ENCODE measurements at regions not wholly inside any gene's neighbourhood (a gene's known extent, or its start where the extent isn't known, plus 50 kb on each side); places are given as distances from the start of the nearest gene placed in this dataset.

DNA sequence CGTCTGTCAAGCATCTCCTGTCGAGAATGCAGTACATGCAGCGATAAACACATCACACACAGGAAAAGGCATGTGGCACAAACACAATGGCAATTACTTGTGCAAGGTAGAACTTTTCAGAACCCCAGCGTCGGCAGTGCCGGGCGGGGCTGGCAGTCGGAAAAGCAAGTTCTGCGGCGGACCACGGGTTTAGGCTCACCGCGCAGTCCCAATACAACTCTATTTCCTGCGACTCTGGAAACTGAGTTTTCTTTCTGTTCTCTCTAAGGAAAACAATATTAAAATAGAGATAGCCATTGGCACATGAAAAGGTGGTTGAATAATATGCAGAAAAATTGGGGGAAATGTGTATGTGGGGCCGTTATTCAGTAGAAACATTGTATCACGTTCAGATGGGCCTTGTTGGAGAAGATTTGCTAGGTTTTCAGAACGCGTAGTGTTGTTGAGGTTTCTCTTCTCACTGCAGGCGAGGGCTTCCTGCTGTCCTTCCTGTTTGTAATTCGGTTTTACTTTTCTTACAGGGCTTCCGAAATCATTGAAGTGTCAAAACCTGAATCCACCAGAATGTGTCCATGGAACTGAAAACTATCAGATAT, 369.5 kb downstream of the THBS2 start:
- Mint-ChIP-seq H3K4me3 (no peak overlapping the region), H3K27me3 (ENCODE audit: low read depth) (peaks cover 11% of the 10 kb centered on the region), H3K4me1 (peaks cover 7% of the 10 kb centered on the region), H3K36me3 (no peaks in the 10 kb centered on the region), H3K27ac (no peak overlapping the region), H3K9me3 (no peaks in the 10 kb centered on the region)
- TF ChIP-seq, protein P1, sequence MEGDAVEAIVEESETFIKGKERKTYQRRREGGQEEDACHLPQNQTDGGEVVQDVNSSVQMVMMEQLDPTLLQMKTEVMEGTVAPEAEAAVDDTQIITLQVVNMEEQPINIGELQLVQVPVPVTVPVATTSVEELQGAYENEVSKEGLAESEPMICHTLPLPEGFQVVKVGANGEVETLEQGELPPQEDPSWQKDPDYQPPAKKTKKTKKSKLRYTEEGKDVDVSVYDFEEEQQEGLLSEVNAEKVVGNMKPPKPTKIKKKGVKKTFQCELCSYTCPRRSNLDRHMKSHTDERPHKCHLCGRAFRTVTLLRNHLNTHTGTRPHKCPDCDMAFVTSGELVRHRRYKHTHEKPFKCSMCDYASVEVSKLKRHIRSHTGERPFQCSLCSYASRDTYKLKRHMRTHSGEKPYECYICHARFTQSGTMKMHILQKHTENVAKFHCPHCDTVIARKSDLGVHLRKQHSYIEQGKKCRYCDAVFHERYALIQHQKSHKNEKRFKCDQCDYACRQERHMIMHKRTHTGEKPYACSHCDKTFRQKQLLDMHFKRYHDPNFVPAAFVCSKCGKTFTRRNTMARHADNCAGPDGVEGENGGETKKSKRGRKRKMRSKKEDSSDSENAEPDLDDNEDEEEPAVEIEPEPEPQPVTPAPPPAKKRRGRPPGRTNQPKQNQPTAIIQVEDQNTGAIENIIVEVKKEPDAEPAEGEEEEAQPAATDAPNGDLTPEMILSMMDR (IDR thresholded peaks at IDR 0.05; ENCODE audit: unreplicated experiment): no peak
- no peak for DNase-seq (ENCODE audit: low spot score in 2 of 2, unreplicated experiment in 2 of 2)

DNA sequence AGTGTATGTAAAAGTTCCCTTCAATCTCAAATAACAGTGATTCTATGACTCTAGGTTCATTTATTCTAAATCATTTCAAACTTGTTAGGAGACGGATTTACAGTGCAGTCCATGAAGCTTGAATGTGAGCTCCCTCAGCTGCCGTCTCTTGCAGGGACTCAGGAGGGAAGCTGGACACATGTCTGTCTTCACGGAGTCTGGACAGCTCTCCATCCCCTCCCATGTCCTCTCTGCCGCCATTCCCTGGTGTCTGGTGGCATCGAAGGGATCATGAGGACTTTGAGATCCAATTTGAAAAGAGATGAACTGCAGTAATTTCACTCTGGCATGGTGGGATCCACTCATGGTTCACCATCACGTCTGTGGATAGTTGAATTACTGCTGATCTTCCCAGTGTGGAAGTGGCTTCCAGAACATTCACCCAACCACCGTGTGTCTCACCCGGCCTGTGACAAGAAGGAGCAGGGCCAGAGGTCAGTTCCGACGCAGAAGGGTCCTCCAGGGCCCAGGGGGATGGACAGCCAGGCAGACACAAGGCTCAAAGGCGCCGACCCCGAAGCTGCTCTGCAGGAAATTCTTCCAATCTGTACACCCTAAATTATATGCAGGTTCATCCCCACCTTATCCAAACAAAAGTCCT, 370.1 kb downstream of the THBS2 start:
- Mint-ChIP-seq H3K4me3 (no peak overlapping the region), H3K27ac (no peak overlapping the region), H3K4me1 (peaks cover 7% of the 10 kb centered on the region), H3K27me3 (ENCODE audit: low read depth) (peaks cover 11% of the 10 kb centered on the region), H3K9me3 (no peaks in the 10 kb centered on the region), H3K36me3 (no peaks in the 10 kb centered on the region)
- TF ChIP-seq, protein P1 (IDR thresholded peaks at IDR 0.05; ENCODE audit: unreplicated experiment): no peak
- DNase-seq (ENCODE audit: low spot score in 2 of 2, unreplicated experiment in 2 of 2): no peak

DNA sequence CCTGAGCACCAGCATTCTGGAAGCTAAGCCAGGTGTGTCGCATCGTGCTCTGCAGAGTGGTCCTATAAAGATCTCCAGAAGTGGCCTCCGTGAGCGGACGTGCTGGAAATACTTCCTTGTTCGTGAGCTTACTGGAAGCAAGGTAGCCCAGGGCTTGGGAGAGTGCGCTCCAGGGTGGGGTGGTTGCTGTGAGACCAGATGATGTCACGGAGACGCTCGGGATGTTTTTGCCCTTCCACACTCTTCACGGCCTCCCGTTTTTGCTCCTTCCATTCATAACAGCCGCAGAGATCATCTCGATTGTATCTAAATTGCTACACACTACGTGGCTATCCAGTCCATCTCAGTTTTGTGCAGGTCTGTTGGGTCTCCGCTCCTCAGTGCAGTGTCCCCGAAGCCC, 373.4 kb downstream of the THBS2 start:
- TF ChIP-seq, protein P1 (IDR thresholded peaks at IDR 0.05; ENCODE audit: unreplicated experiment): no peak
- Mint-ChIP-seq H3K27ac (no peak overlapping the region), H3K36me3 (no peaks in the 10 kb centered on the region), H3K27me3 (ENCODE audit: low read depth) (peaks cover 11% of the 10 kb centered on the region), H3K9me3 (no peaks in the 10 kb centered on the region), H3K4me3 (no peak overlapping the region), H3K4me1 (no peaks in the 10 kb centered on the region)
- DNase-seq (ENCODE audit: low spot score in 2 of 2, unreplicated experiment in 2 of 2): no peak

DNA sequence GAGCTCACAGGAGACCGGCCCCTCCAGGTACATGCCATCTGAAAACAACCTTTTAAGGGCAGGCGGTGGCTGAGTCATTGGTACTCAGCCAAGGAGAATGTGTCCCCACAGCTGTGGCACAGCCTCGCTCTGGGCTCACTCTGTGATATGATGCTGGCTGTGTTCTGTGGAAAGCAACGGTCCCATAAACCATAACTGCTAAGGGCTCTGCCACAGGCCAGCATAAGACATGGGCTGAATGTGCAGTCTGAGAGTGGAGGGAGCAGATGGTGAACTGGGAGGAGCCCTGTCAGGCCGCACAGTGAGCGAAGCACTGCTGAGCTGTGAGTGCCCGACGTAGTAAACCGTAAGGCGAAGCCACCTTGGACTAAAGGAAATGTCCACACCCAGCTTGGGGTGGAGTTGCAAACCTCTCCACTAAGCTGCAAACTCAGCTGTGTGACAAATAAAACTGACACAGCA, 375.8 kb downstream of the THBS2 start:
- H3K27me3 Mint-ChIP-seq (ENCODE audit: low read depth): peaks cover 14% of the 10 kb centered on the region
- H3K4me3 Mint-ChIP-seq: no peak overlapping the region
- H3K9me3 Mint-ChIP-seq: no peaks in the 10 kb centered on the region
- H3K4me1 Mint-ChIP-seq: peaks cover 9% of the 10 kb centered on the region
- TF ChIP-seq, protein P1 (IDR thresholded peaks at IDR 0.05; ENCODE audit: unreplicated experiment): no peak
- no peak for DNase-seq (ENCODE audit: low spot score in 2 of 2, unreplicated experiment in 2 of 2)
- H3K27ac Mint-ChIP-seq: no peak overlapping the region
- no peaks in the 10 kb centered on the region for H3K36me3 Mint-ChIP-seq

DNA sequence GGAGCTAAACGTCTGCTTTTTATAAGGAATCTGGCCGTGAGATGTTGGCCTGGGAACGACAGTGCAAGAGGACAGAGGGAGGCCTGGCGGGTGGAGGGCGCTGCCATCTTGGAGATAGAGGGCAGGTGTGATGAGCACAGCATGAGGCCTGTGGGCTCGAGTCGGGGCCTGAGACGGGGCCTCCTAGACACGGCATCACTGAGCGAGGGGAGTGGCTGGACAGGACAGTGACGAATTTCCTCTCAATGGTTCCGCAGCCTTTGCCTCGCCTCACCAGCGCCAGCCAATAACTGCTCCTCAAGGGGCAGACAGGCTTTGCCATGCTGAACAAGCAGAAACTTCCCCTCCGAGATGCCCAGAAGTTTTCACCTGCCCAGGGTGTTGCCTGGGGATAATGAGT, 376.7 kb downstream of the THBS2 start:
- no peak overlapping the region for H3K4me3 Mint-ChIP-seq
- no peaks in the 10 kb centered on the region for H3K36me3 Mint-ChIP-seq
- H3K27me3 Mint-ChIP-seq (ENCODE audit: low read depth): peaks cover 11% of the 10 kb centered on the region
- DNase-seq (ENCODE audit: low spot score in 2 of 2, unreplicated experiment in 2 of 2): no peak
- TF ChIP-seq, protein P1 (IDR thresholded peaks at IDR 0.05; ENCODE audit: unreplicated experiment): no peak
- peaks cover 9% of the 10 kb centered on the region for H3K4me1 Mint-ChIP-seq
- no peak overlapping the region for H3K27ac Mint-ChIP-seq
- H3K9me3 Mint-ChIP-seq: no peaks in the 10 kb centered on the region
